ENCODE measurements at regions not wholly inside any gene's neighbourhood (a gene's known extent, or its start where the extent isn't known, plus 50 kb on each side); places are given as distances from the start of the nearest gene placed in this dataset.

GRCh38 chr6:94129926-94130325 is 710.6 kb upstream of the EPHA7 start:
- Histone ChIP-seq H3K27me3 (ENCODE audit: control insufficient read depth in 1 of 2, insufficient read depth in 2 of 2, low read length in 2 of 2) (no peaks in the 10 kb centered on the region), H3K4me1 (ENCODE audit: control insufficient read depth in 2 of 2, insufficient read depth in 2 of 2, low read length in 1 of 2) (no peaks in the 10 kb centered on the region), H3K4me3 (ENCODE audit: low read depth in 1 of 2, low read length in 2 of 2) (no peak overlapping the region), H3K9me3 (ENCODE audit: control insufficient read depth in 2 of 2, insufficient read depth in 1 of 2, low read depth in 1 of 2, low read length in 1 of 2) (no peaks in the 10 kb centered on the region), H3K36me3 (ENCODE audit: control insufficient read depth in 2 of 2, insufficient read depth in 2 of 2, low read length in 1 of 2) (no peaks in the 10 kb centered on the region), H3K27ac (ENCODE audit: low read depth in 2 of 2, low read length in 1 of 2) (no peak overlapping the region)

DNA sequence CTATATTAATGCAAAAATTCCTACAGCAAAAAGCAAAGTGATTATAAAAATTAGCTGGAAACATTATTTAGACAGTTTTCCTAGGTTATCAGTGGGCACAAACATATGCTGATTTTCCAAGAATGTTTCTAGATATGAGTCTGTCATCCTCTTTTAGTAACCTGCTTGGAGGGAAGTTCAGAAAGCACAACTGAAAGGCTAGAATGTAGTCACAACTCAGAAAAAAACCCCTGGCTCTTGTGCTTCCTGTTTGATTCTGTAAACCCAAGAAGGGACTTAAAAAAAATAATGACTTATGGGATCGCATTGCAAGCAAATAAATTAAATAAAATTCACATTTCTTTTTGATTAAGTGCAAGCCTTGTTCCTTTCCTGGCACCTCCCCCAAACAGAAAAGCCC is 708.4 kb upstream of the EPHA7 start:
- H3K9me3 ChIP-seq (ENCODE audit: control insufficient read depth in 2 of 2, insufficient read depth in 1 of 2, low read depth in 1 of 2, low read length in 1 of 2): no peaks in the 10 kb centered on the region
- no peaks in the 10 kb centered on the region for H3K36me3 ChIP-seq (ENCODE audit: control insufficient read depth in 2 of 2, insufficient read depth in 2 of 2, low read length in 1 of 2)
- 31 to 42% methylated on average over 1 of the region's 1 CpG for WGBS, 2 donors
- no peaks in the 10 kb centered on the region for H3K27me3 ChIP-seq (ENCODE audit: control insufficient read depth in 1 of 2, insufficient read depth in 2 of 2, low read length in 2 of 2)
- H3K4me3 ChIP-seq (ENCODE audit: low read depth in 1 of 2, low read length in 2 of 2): no peak overlapping the region
- no peaks in the 10 kb centered on the region for H3K4me1 ChIP-seq (ENCODE audit: control insufficient read depth in 2 of 2, insufficient read depth in 2 of 2, low read length in 1 of 2)
- H3K27ac ChIP-seq (ENCODE audit: low read depth in 2 of 2, low read length in 1 of 2): no peak overlapping the region

GRCh38 chr6:94124333-94124732 is 705.0 kb upstream of the EPHA7 start:
- Histone ChIP-seq H3K27ac (ENCODE audit: low read depth in 2 of 2, low read length in 1 of 2) (no peak overlapping the region), H3K36me3 (ENCODE audit: control insufficient read depth in 2 of 2, insufficient read depth in 2 of 2, low read length in 1 of 2) (no peaks in the 10 kb centered on the region), H3K9me3 (ENCODE audit: control insufficient read depth in 2 of 2, insufficient read depth in 1 of 2, low read depth in 1 of 2, low read length in 1 of 2) (no peaks in the 10 kb centered on the region), H3K27me3 (ENCODE audit: control insufficient read depth in 1 of 2, insufficient read depth in 2 of 2, low read length in 2 of 2) (no peaks in the 10 kb centered on the region), H3K4me1 (ENCODE audit: control insufficient read depth in 2 of 2, insufficient read depth in 2 of 2, low read length in 1 of 2) (no peaks in the 10 kb centered on the region), H3K4me3 (ENCODE audit: low read depth in 1 of 2, low read length in 2 of 2) (no peak overlapping the region)
- 84 to 89% methylated on average over 1 of the region's 1 CpG for WGBS, 2 donors

DNA sequence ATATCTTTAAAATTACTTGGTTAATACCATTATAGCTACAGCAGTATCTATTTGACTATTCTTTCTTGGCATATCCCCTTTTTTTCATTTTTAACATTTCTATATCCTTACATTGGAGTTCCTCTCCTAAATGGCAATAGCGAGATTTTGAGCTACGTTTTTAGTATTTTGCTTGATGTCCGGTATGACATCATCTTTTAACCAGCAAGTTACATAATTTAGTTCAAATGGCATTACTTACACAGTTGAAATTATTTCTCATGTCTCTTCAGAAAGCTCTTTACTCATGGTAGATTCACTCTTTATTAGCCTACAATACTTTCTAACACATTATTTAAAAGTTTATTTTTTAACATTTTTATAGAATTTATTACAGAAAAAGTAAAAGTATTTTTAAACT is 701.7 kb upstream of the EPHA7 start:
- no peak overlapping the region for H3K27ac ChIP-seq (ENCODE audit: low read depth in 2 of 2, low read length in 1 of 2)
- H3K36me3 ChIP-seq (ENCODE audit: control insufficient read depth in 2 of 2, insufficient read depth in 2 of 2, low read length in 1 of 2): no peaks in the 10 kb centered on the region
- no peaks in the 10 kb centered on the region for H3K4me1 ChIP-seq (ENCODE audit: control insufficient read depth in 2 of 2, insufficient read depth in 2 of 2, low read length in 1 of 2)
- 84 to 89% methylated on average over 3 of the region's 3 CpGs for WGBS, 2 donors
- no peaks in the 10 kb centered on the region for H3K27me3 ChIP-seq (ENCODE audit: control insufficient read depth in 1 of 2, insufficient read depth in 2 of 2, low read length in 2 of 2)
- no peak overlapping the region for H3K4me3 ChIP-seq (ENCODE audit: low read depth in 1 of 2, low read length in 2 of 2)
- H3K9me3 ChIP-seq (ENCODE audit: control insufficient read depth in 2 of 2, insufficient read depth in 1 of 2, low read depth in 1 of 2, low read length in 1 of 2): no peaks in the 10 kb centered on the region

- 82 to 88% methylated on average over 4 of the region's 4 CpGs for WGBS, 2 donors
- peaks cover 0 to 3% of the 10 kb centered on the region in 2 donors for H3K9me3 ChIP-seq (ENCODE audit: control insufficient read depth in 2 of 2, insufficient read depth in 1 of 2, low read depth in 1 of 2, low read length in 1 of 2)
Observed at GRCh38 chr6:94099072-94099471, 679.7 kb upstream of the EPHA7 start.

DNA sequence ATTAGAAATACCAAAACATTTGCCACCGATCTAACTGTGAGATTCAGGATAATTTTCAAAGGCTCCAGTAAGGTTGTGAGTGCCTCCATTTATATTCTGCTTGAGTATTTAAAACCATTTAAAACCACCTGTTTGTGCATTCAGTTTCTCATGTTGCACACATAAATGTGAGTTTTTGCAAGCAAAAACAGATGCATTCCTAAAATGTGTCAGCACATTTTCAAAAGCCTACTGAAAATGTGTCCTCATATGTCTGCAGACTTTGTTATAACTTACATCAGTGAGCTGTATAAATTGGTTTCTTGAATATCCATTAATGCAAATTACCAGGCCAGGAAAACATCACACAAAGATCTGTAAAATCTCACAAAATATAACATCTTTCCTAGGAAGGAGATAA is 676.6 kb upstream of the EPHA7 start:
- no peak overlapping the region for H3K4me3 ChIP-seq (ENCODE audit: low read depth in 1 of 2, low read length in 2 of 2)
- H3K27me3 ChIP-seq (ENCODE audit: control insufficient read depth in 1 of 2, insufficient read depth in 2 of 2, low read length in 2 of 2): no peaks in the 10 kb centered on the region
- no peaks in the 10 kb centered on the region for H3K36me3 ChIP-seq (ENCODE audit: control insufficient read depth in 2 of 2, insufficient read depth in 2 of 2, low read length in 1 of 2)
- H3K4me1 ChIP-seq (ENCODE audit: control insufficient read depth in 2 of 2, insufficient read depth in 2 of 2, low read length in 1 of 2): no peaks in the 10 kb centered on the region
- H3K27ac ChIP-seq (ENCODE audit: low read depth in 2 of 2, low read length in 1 of 2): no peak overlapping the region
- WGBS, 2 donors: 55 to 92% methylated on average over 1 of the region's 1 CpG
- H3K9me3 ChIP-seq (ENCODE audit: control insufficient read depth in 2 of 2, insufficient read depth in 1 of 2, low read depth in 1 of 2, low read length in 1 of 2): no peaks in the 10 kb centered on the region

More at GRCh38 chr6:94099072-94099471, 679.7 kb upstream of the EPHA7 start:
- Histone ChIP-seq H3K4me1 (ENCODE audit: control insufficient read depth in 2 of 2, insufficient read depth in 2 of 2, low read length in 1 of 2) (no peaks in the 10 kb centered on the region), H3K27ac (ENCODE audit: low read depth in 2 of 2, low read length in 1 of 2) (no peak overlapping the region), H3K4me3 (ENCODE audit: low read depth in 1 of 2, low read length in 2 of 2) (no peak overlapping the region), H3K36me3 (ENCODE audit: control insufficient read depth in 2 of 2, insufficient read depth in 2 of 2, low read length in 1 of 2) (no peaks in the 10 kb centered on the region), H3K27me3 (ENCODE audit: control insufficient read depth in 1 of 2, insufficient read depth in 2 of 2, low read length in 2 of 2) (no peaks in the 10 kb centered on the region)

DNA sequence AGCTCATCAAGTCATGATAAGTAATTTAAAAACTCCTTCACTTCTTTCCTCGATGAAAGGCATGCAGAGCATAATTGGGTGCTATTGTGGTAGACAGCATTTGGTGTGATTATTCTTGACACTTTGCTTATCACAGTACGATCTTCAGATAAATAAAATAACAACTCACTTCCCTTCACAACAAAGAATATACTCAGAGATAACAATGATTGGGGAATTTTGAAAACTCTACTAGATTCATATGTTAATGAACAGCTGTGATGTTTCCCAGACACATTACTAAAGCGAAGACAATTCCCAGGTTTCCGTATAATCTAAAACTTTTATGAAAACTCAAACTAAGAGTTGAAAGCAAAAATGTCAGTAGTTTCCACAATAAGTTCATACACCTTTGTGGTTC is 670.6 kb upstream of the EPHA7 start:
- Histone ChIP-seq H3K9me3 (ENCODE audit: control insufficient read depth in 2 of 2, insufficient read depth in 1 of 2, low read depth in 1 of 2, low read length in 1 of 2) (no peaks in the 10 kb centered on the region), H3K27ac (ENCODE audit: low read depth in 2 of 2, low read length in 1 of 2) (no peak overlapping the region)
- 50 to 52% methylated on average over 4 of the region's 4 CpGs for WGBS, 2 donors

GRCh38 chr6:94088870-94089269 is 669.5 kb upstream of the EPHA7 start:
- H3K36me3 ChIP-seq (ENCODE audit: control insufficient read depth in 2 of 2, insufficient read depth in 2 of 2, low read length in 1 of 2): no peaks in the 10 kb centered on the region
- H3K27ac ChIP-seq (ENCODE audit: low read depth in 2 of 2, low read length in 1 of 2): no peak overlapping the region
- no peaks in the 10 kb centered on the region for H3K4me1 ChIP-seq (ENCODE audit: control insufficient read depth in 2 of 2, insufficient read depth in 2 of 2, low read length in 1 of 2)
- no peaks in the 10 kb centered on the region for H3K9me3 ChIP-seq (ENCODE audit: control insufficient read depth in 2 of 2, insufficient read depth in 1 of 2, low read depth in 1 of 2, low read length in 1 of 2)
- no peaks in the 10 kb centered on the region for H3K27me3 ChIP-seq (ENCODE audit: control insufficient read depth in 1 of 2, insufficient read depth in 2 of 2, low read length in 2 of 2)
- H3K4me3 ChIP-seq (ENCODE audit: low read depth in 1 of 2, low read length in 2 of 2): no peak overlapping the region

More for the DNA sequence above, 670.6 kb upstream of the EPHA7 start:
- Histone ChIP-seq H3K36me3 (ENCODE audit: control insufficient read depth in 2 of 2, insufficient read depth in 2 of 2, low read length in 1 of 2) (no peaks in the 10 kb centered on the region), H3K4me3 (ENCODE audit: low read depth in 1 of 2, low read length in 2 of 2) (no peak overlapping the region), H3K4me1 (ENCODE audit: control insufficient read depth in 2 of 2, insufficient read depth in 2 of 2, low read length in 1 of 2) (no peaks in the 10 kb centered on the region), H3K27me3 (ENCODE audit: control insufficient read depth in 1 of 2, insufficient read depth in 2 of 2, low read length in 2 of 2) (no peaks in the 10 kb centered on the region)

GRCh38 chr6:94074764-94075163 is 655.4 kb upstream of the EPHA7 start:
- Histone ChIP-seq H3K4me1 (ENCODE audit: control insufficient read depth in 2 of 2, insufficient read depth in 2 of 2, low read length in 1 of 2) (no peaks in the 10 kb centered on the region), H3K27ac (ENCODE audit: low read depth in 2 of 2, low read length in 1 of 2) (no peak overlapping the region), H3K27me3 (ENCODE audit: control insufficient read depth in 1 of 2, insufficient read depth in 2 of 2, low read length in 2 of 2) (no peaks in the 10 kb centered on the region), H3K9me3 (ENCODE audit: control insufficient read depth in 2 of 2, insufficient read depth in 1 of 2, low read depth in 1 of 2, low read length in 1 of 2) (no peaks in the 10 kb centered on the region), H3K36me3 (ENCODE audit: control insufficient read depth in 2 of 2, insufficient read depth in 2 of 2, low read length in 1 of 2) (no peaks in the 10 kb centered on the region), H3K4me3 (ENCODE audit: low read depth in 1 of 2, low read length in 2 of 2) (no peak overlapping the region)
- WGBS, 2 donors: 46 to 53% methylated on average over 3 of the region's 3 CpGs

DNA sequence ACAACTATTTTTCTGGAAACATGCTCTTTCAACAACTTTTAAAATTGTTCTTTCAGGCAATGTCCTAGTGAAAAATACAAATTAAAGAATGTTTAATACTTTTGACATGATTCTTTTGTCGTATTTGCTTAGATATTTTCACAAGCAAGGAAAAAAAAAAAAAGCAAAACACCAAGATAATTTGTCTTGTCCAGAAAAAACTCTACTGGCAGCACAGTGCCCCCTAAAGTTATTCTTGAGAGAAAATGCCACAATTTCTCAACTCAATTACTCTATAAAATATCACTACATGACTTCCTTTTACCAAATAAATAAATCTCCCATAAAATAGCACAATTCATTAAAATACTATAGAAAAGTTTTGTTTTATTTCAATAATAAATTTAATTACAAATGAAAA is 652.5 kb upstream of the EPHA7 start:
- Histone ChIP-seq H3K27me3 (ENCODE audit: control insufficient read depth in 1 of 2, insufficient read depth in 2 of 2, low read length in 2 of 2) (no peaks in the 10 kb centered on the region), H3K4me1 (ENCODE audit: control insufficient read depth in 2 of 2, insufficient read depth in 2 of 2, low read length in 1 of 2) (no peaks in the 10 kb centered on the region), H3K9me3 (ENCODE audit: control insufficient read depth in 2 of 2, insufficient read depth in 1 of 2, low read depth in 1 of 2, low read length in 1 of 2) (no peaks in the 10 kb centered on the region), H3K27ac (ENCODE audit: low read depth in 2 of 2, low read length in 1 of 2) (no peak overlapping the region), H3K4me3 (ENCODE audit: low read depth in 1 of 2, low read length in 2 of 2) (no peak overlapping the region), H3K36me3 (ENCODE audit: control insufficient read depth in 2 of 2, insufficient read depth in 2 of 2, low read length in 1 of 2) (no peaks in the 10 kb centered on the region)
- 9 to 18% methylated on average over 1 of the region's 1 CpG for WGBS, 2 donors

Measured in esophagus (tissue), 2 donors.